ENCODE measurements at regions not wholly inside any gene's neighbourhood (a gene's known extent, or its start where the extent isn't known, plus 50 kb on each side); places are given as distances from the start of the nearest gene placed in this dataset.

GRCh38 chr20:16904751-16905150 lies 156.6 kb downstream of the OTOR start:
- H3K36me3 ChIP-seq (ENCODE audit: control insufficient read depth in 2 of 2, insufficient read depth in 1 of 2, low read length in 2 of 2) = no peaks in the 10 kb centered on the region

GRCh38 chr20:16914277-16914676 lies 166.1 kb downstream of the OTOR start:
- no peaks in the 10 kb centered on the region for H3K36me3 ChIP-seq (ENCODE audit: control insufficient read depth in 2 of 2, insufficient read depth in 1 of 2, low read length in 2 of 2)
- CTCF ChIA-PET = no interaction called here
- H3K4me3 ChIP-seq (ENCODE audit: low read depth, low read length) = no peak overlapping the region
- no peaks in the 10 kb centered on the region for H3K9me3 ChIP-seq (ENCODE audit: control insufficient read depth, insufficient read depth, low read depth, low read length)
- TF ChIP-seq SCRT1 (tag by site-specific recombination; IDR thresholded peaks at IDR 0.05; ENCODE audit: borderline replicate concordance) = no peak
- H3K27ac ChIP-seq (ENCODE audit: extremely low read depth, low read depth, low read length) = no peak overlapping the region
- POLR2A ChIA-PET = no interaction called here
- no peaks in the 10 kb centered on the region for H3K4me1 ChIP-seq (ENCODE audit: control insufficient read depth, insufficient read depth, low read length)

More at GRCh38 chr20:16904751-16905150, 156.6 kb downstream of the OTOR start:
- Histone ChIP-seq H3K4me3 (ENCODE audit: low read depth, low read length) (no peak overlapping the region), H3K9me3 (ENCODE audit: control insufficient read depth, insufficient read depth, low read depth, low read length) (no peaks in the 10 kb centered on the region), H3K27ac (ENCODE audit: extremely low read depth, low read depth, low read length) (no peak overlapping the region), H3K4me1 (ENCODE audit: control insufficient read depth, insufficient read depth, low read length) (no peaks in the 10 kb centered on the region)
- no peak for TF ChIP-seq HOXC10 (CRISPR knock-in tag; IDR thresholded peaks at IDR 0.05)
- TF ChIP-seq ZBTB20 (tag by site-specific recombination; IDR thresholded peaks at IDR 0.05) = no peak
- TF ChIP-seq ZNF548 (tag by site-specific recombination; IDR thresholded peaks at IDR 0.05) = no peak
- TF ChIP-seq KLF7 (tag by site-specific recombination; IDR thresholded peaks at IDR 0.05; ENCODE audit: borderline replicate concordance) = no peak
- no peak for TF ChIP-seq MEIS1 (CRISPR knock-in tag; IDR thresholded peaks at IDR 0.05; ENCODE audit: borderline replicate concordance)
- no peak for TF ChIP-seq KLF10 (tag by site-specific recombination; IDR thresholded peaks at IDR 0.05)
- TF ChIP-seq ZNF514 (tag by site-specific recombination; IDR thresholded peaks at IDR 0.05) = no peak
- TF ChIP-seq ZNF664 (tag by site-specific recombination; IDR thresholded peaks at IDR 0.05) = no peak
- TF ChIP-seq GLIS2 (tag by site-specific recombination; IDR thresholded peaks at IDR 0.05) = no peak
- TF ChIP-seq, protein P1, sequence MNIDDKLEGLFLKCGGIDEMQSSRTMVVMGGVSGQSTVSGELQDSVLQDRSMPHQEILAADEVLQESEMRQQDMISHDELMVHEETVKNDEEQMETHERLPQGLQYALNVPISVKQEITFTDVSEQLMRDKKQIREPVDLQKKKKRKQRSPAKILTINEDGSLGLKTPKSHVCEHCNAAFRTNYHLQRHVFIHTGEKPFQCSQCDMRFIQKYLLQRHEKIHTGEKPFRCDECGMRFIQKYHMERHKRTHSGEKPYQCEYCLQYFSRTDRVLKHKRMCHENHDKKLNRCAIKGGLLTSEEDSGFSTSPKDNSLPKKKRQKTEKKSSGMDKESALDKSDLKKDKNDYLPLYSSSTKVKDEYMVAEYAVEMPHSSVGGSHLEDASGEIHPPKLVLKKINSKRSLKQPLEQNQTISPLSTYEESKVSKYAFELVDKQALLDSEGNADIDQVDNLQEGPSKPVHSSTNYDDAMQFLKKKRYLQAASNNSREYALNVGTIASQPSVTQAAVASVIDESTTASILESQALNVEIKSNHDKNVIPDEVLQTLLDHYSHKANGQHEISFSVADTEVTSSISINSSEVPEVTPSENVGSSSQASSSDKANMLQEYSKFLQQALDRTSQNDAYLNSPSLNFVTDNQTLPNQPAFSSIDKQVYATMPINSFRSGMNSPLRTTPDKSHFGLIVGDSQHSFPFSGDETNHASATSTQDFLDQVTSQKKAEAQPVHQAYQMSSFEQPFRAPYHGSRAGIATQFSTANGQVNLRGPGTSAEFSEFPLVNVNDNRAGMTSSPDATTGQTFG (tag by site-specific recombination; IDR thresholded peaks at IDR 0.05; ENCODE audit: borderline replicate concordance) = no peak
- TF ChIP-seq KLF1 (tag by site-specific recombination; IDR thresholded peaks at IDR 0.05) = no peak
- TF ChIP-seq ZNF366 (tag by site-specific recombination; conservative IDR thresholded peaks at IDR 0.05) = no peak
- TF ChIP-seq ZNF24 (tag by site-specific recombination; IDR thresholded peaks at IDR 0.05) = no peak
- no peak for TF ChIP-seq GLI2 (tag by site-specific recombination; IDR thresholded peaks at IDR 0.05; ENCODE audit: borderline replicate concordance, low read depth)
- TF ChIP-seq ZNF221 (tag by site-specific recombination; IDR thresholded peaks at IDR 0.05; ENCODE audit: borderline replicate concordance) = no peak
- no peak for TF ChIP-seq GFI1B (tag by site-specific recombination; IDR thresholded peaks at IDR 0.05)
- TF ChIP-seq ZFP37 (tag by site-specific recombination; IDR thresholded peaks at IDR 0.05) = no peak
- TF ChIP-seq ZNF248 (tag by site-specific recombination; IDR thresholded peaks at IDR 0.05) = no peak
- TF ChIP-seq, protein P2, sequence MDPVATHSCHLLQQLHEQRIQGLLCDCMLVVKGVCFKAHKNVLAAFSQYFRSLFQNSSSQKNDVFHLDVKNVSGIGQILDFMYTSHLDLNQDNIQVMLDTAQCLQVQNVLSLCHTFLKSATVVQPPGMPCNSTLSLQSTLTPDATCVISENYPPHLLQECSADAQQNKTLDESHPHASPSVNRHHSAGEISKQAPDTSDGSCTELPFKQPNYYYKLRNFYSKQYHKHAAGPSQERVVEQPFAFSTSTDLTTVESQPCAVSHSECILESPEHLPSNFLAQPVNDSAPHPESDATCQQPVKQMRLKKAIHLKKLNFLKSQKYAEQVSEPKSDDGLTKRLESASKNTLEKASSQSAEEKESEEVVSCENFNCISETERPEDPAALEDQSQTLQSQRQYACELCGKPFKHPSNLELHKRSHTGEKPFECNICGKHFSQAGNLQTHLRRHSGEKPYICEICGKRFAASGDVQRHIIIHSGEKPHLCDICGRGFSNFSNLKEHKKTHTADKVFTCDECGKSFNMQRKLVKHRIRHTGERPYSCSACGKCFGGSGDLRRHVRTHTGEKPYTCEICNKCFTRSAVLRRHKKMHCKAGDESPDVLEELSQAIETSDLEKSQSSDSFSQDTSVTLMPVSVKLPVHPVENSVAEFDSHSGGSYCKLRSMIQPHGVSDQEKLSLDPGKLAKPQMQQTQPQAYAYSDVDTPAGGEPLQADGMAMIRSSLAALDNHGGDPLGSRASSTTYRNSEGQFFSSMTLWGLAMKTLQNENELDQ (tag by site-specific recombination; IDR thresholded peaks at IDR 0.05; ENCODE audit: low read depth) = no peak
- no peak for TF ChIP-seq ZNF155 (tag by site-specific recombination; IDR thresholded peaks at IDR 0.05)
- POLR2A ChIA-PET = no interaction called here
- CTCF ChIA-PET = interaction anchor here (1.0 kb wide), 1 partner anchor 9 kb away, joined by 3 read pairs; no protein-coding TSS in a partner anchor

Measured in HEK293 (cell line).